HEK293T (cell line): ENCODE measurements at regions not wholly inside any gene's neighbourhood (a gene's known extent, or its start where the extent isn't known, plus 50 kb on each side); places are given as distances from the start of the nearest gene placed in this dataset.
"Not testable (repeated sequence)": the region's sequence is repeated elsewhere in the genome, so short reads cannot be mapped to it uniquely, and the experiment has no call there.

ENCODE experiments used
- CTCF ChIA-PET: fragments of 350-600 bp; formaldehyde crosslinking; extraction: SDS; loops from one replicate; lab custom pipeline; 2021; ENCODE audit warnings: antibody characterized with exemption, inconsistent platforms; lab: Yijun Ruan, JAX
- POLR2A ChIA-PET: fragments of 350-600 bp; formaldehyde crosslinking; extraction: SDS; loops from one replicate; lab custom pipeline; 2020; ENCODE audit warnings: antibody characterized with exemption, inconsistent platforms; lab: Yijun Ruan, JAX
- DNase-seq: peaks from one replicate; pipeline ENCODE4 v3.0.0; 2012; ENCODE audit warnings: mixed read lengths; ENCODE audit errors: extremely low spot score
- ARNT ChIP-seq: fragments of 450-650 bp; IDR thresholded peaks from 2 replicates; pipeline ENCODE4 v1.6.1; 2017; ENCODE audit warnings: mild to moderate bottlenecking
- BHLHE40 ChIP-seq: fragments of 450-650 bp; IDR thresholded peaks from 2 replicates; pipeline ENCODE4 v1.6.1; 2016; ENCODE audit warnings: mild to moderate bottlenecking, moderate library complexity, borderline replicate concordance
- CTBP1 ChIP-seq: fragments of 450-650 bp; IDR thresholded peaks from 2 replicates; pipeline ENCODE4 v1.6.1; 2016; ENCODE audit warnings: borderline replicate concordance
- ELF4 ChIP-seq: fragments of 450-650 bp; IDR thresholded peaks from 2 replicates; pipeline ENCODE4 v1.6.1; 2017; ENCODE audit warnings: antibody characterized with exemption
- FOXA1 ChIP-seq: fragments of 450-650 bp; IDR thresholded peaks from 2 replicates; pipeline ENCODE4 v1.6.1; 2016; ENCODE audit warnings: mild to moderate bottlenecking
- FOXK2 ChIP-seq: fragments of 450-650 bp; IDR thresholded peaks from 2 replicates; pipeline ENCODE4 v1.6.1; 2016; ENCODE audit warnings: mild to moderate bottlenecking
- FOXM1 ChIP-seq: fragments of 450-650 bp; IDR thresholded peaks from 2 replicates; pipeline ENCODE4 v1.6.1; 2017; ENCODE audit warnings: mild to moderate bottlenecking, borderline replicate concordance
- HDGF ChIP-seq: fragments of 450-650 bp; IDR thresholded peaks from 2 replicates; pipeline ENCODE4 v1.6.1; 2017; ENCODE audit warnings: antibody characterized with exemption, borderline replicate concordance
- L3MBTL2 ChIP-seq: fragments of 450-650 bp; conservative IDR thresholded peaks from 2 replicates; pipeline ENCODE4 v1.6.1; 2016; ENCODE audit warnings: mild to moderate bottlenecking
- LEF1 ChIP-seq: fragments of 450-650 bp; IDR thresholded peaks from 2 replicates; pipeline ENCODE4 v1.6.1; 2017; ENCODE audit warnings: mild to moderate bottlenecking, borderline replicate concordance
- NFRKB ChIP-seq: fragments of 450-650 bp; IDR thresholded peaks from 2 replicates; pipeline ENCODE4 v1.6.1; 2016; ENCODE audit warnings: mild to moderate bottlenecking, moderate library complexity
- PKNOX1 ChIP-seq: fragments of 450-650 bp; IDR thresholded peaks from 2 replicates; pipeline ENCODE4 v1.6.1; 2016
- SP1 ChIP-seq: fragments of 450-650 bp; IDR thresholded peaks from 2 replicates; pipeline ENCODE4 v1.6.1; 2017
- SUZ12 ChIP-seq: fragments of 450-650 bp; IDR thresholded peaks from 2 replicates; pipeline ENCODE4 v1.6.1; 2016; ENCODE audit warnings: mild to moderate bottlenecking
- TARDBP ChIP-seq: fragments of 450-650 bp; IDR thresholded peaks from 2 replicates; pipeline ENCODE4 v1.6.1; 2016
- ZNF384 ChIP-seq: fragments of 450-650 bp; IDR thresholded peaks from 2 replicates; pipeline ENCODE4 v1.6.1; 2016

GRCh38 chr7:106584914-106585759 lies 75.8 kb downstream of the CCDC71L start:
- DNase-seq = no peak
- ChIA-PET POLR2A (no interaction called here), CTCF (no interaction called here)
- TF ChIP-seq ELF4 (no peak), HDGF (no peak), FOXM1 (no peak), ARNT (no peak), FOXK2 (no peak), SP1 (no peak), NFRKB (no peak), BHLHE40 (no peak), CTBP1 (no peak), ZNF384 (no peak), L3MBTL2 (no peak), PKNOX1 (no peak), LEF1 (no peak), FOXA1 (no peak), TARDBP (no peak), SUZ12 (no peak)

GRCh38 chr7:106583706-106584690 lies 77.0 kb downstream of the CCDC71L start:
- CTCF ChIA-PET = no interaction called here
- TF ChIP-seq LEF1 (no peak), SUZ12 (no peak), SP1 (no peak), ZNF384 (no peak), ELF4 (no peak), CTBP1 (no peak), FOXK2 (no peak), L3MBTL2 (no peak), NFRKB (no peak), FOXM1 (no peak), TARDBP (no peak), ARNT (no peak), FOXA1 (no peak), HDGF (no peak), PKNOX1 (no peak), BHLHE40 (no peak)
- POLR2A ChIA-PET = no interaction called here
- no peak for DNase-seq

GRCh38 chr7:106583100-106583499 lies 77.9 kb downstream of the CCDC71L start:
- ChIA-PET CTCF (no interaction called here), POLR2A (no interaction called here)
- DNase-seq = no peak
- TF ChIP-seq FOXA1 (no peak), PKNOX1 (no peak)

GRCh38 chr7:106582365-106582764 lies 78.6 kb downstream of the CCDC71L start:
- TF ChIP-seq BHLHE40 = no peak
- POLR2A ChIA-PET = no interaction called here
- DNase-seq = no peak
- CTCF ChIA-PET = no interaction called here

- POLR2A ChIA-PET, CTCF ChIA-PET: not testable (repeated sequence)
Observed at GRCh38 chr7:106579086-106579485, 81.9 kb downstream of the CCDC71L start.

GRCh38 chr7:106575138-106575823 lies 85.7 kb downstream of the CCDC71L start:
- TF ChIP-seq FOXM1 (no peak), ELF4 (no peak), FOXK2 (no peak), SP1 (no peak), LEF1 (no peak), ARNT (no peak), TARDBP (no peak), FOXA1 (no peak), ZNF384 (no peak), SUZ12 (no peak), HDGF (no peak), L3MBTL2 (no peak), CTBP1 (no peak), BHLHE40 (no peak), PKNOX1 (no peak), NFRKB (no peak)
- ChIA-PET POLR2A (no interaction called here), CTCF (no interaction called here)
- no peak for DNase-seq

More at GRCh38 chr7:106579086-106579485, 81.9 kb downstream of the CCDC71L start:
- not testable (repeated sequence) for DNase-seq
